BE2C (cell line): ENCODE measurements at regions not wholly inside any gene's neighbourhood (a gene's known extent, or its start where the extent isn't known, plus 50 kb on each side); places are given as distances from the start of the nearest gene placed in this dataset.

Source experiments
- DNase-seq: peaks from one replicate; pipeline ENCODE4 v3.0.0-alpha.2; 2020
- H3K27me3 ChIP-seq: fragments of 250-450 bp; sonication (Bioruptor Pico); 2 replicates; pipeline ENCODE4 v1.5.1; 2020; ENCODE audit warnings: mild to moderate bottlenecking
- H3K36me3 ChIP-seq: fragments of 250-450 bp; sonication (Bioruptor Pico); 2 replicates; pipeline ENCODE4 v1.5.1; 2020; ENCODE audit warnings: mild to moderate bottlenecking
- H3K4me1 ChIP-seq: fragments of 250-450 bp; sonication (Bioruptor Pico); 2 replicates; pipeline ENCODE4 v1.5.1; 2020
- H3K4me3 ChIP-seq: 2 replicates; pipeline ENCODE4 v1.5.1; 2011; ENCODE audit warnings: low read depth, low read length
- H3K9me3 ChIP-seq: fragments of 250-450 bp; sonication (Bioruptor Pico); 2 replicates; pipeline ENCODE4 v1.5.1; 2020
- CTCF ChIP-seq: IDR thresholded peaks from 2 replicates; pipeline ENCODE4 v1.5.1; 2012; ENCODE audit warnings: mild to moderate bottlenecking, low read depth, low read length

- no peak for TF ChIP-seq CTCF
Observed at GRCh38 chr22:34588871-34589545, 476.9 kb upstream of the ISX start.

GRCh38 chr22:34592123-34592740, 473.7 kb upstream of the ISX start:
- no peaks in the 10 kb centered on the region for H3K36me3 ChIP-seq
- H3K4me3 ChIP-seq, result no peak overlapping the region
- no peaks in the 10 kb centered on the region; the same call in 1 of the 2 replicates for H3K9me3 ChIP-seq
- TF ChIP-seq CTCF, result no peak
- no peaks in the 10 kb centered on the region for H3K27me3 ChIP-seq
- DNase-seq, result no peak
- no peaks in the 10 kb centered on the region for H3K4me1 ChIP-seq

More at GRCh38 chr22:34588871-34589545, 476.9 kb upstream of the ISX start:
- no peak for DNase-seq
- H3K4me3 ChIP-seq, result no peak overlapping the region
- H3K36me3 ChIP-seq, result no peaks in the 10 kb centered on the region
- H3K4me1 ChIP-seq, result no peaks in the 10 kb centered on the region
- no peaks in the 10 kb centered on the region; the same call in 1 of the 2 replicates for H3K9me3 ChIP-seq
- no peaks in the 10 kb centered on the region for H3K27me3 ChIP-seq

- DNase-seq, result no peak
- Histone ChIP-seq H3K9me3 (no peaks in the 10 kb centered on the region), H3K4me1 (no peaks in the 10 kb centered on the region), H3K36me3 (no peaks in the 10 kb centered on the region), H3K4me3 (no peak overlapping the region), H3K27me3 (no peaks in the 10 kb centered on the region)
- no peak for TF ChIP-seq CTCF
Observed at GRCh38 chr22:34599567-34599966, 466.4 kb upstream of the ISX start.

GRCh38 chr22:34604312-34604711, 461.6 kb upstream of the ISX start:
- DNase-seq, result no peak
- no peak for TF ChIP-seq CTCF
- Histone ChIP-seq H3K4me3 (no peak overlapping the region), H3K4me1 (no peaks in the 10 kb centered on the region), H3K36me3 (no peaks in the 10 kb centered on the region), H3K27me3 (no peaks in the 10 kb centered on the region), H3K9me3 (no peaks in the 10 kb centered on the region)

- no peak for TF ChIP-seq CTCF
- DNase-seq, result no peak
- no peaks in the 10 kb centered on the region for H3K9me3 ChIP-seq
Observed at GRCh38 chr22:34608106-34608505, 457.9 kb upstream of the ISX start.

GRCh38 chr22:34608540-34609115, 457.3 kb upstream of the ISX start:
- H3K36me3 ChIP-seq, result no peaks in the 10 kb centered on the region
- H3K4me3 ChIP-seq, result no peak overlapping the region
- H3K27me3 ChIP-seq, result no peaks in the 10 kb centered on the region
- DNase-seq, result no peak
- no peaks in the 10 kb centered on the region for H3K4me1 ChIP-seq
- TF ChIP-seq CTCF, result no peak
- H3K9me3 ChIP-seq, result no peaks in the 10 kb centered on the region

More at GRCh38 chr22:34608106-34608505, 457.9 kb upstream of the ISX start:
- no peaks in the 10 kb centered on the region for H3K4me1 ChIP-seq
- no peaks in the 10 kb centered on the region for H3K36me3 ChIP-seq
- H3K27me3 ChIP-seq, result no peaks in the 10 kb centered on the region
- H3K4me3 ChIP-seq, result no peak overlapping the region
